ENCODE measurements at regions not wholly inside any gene's neighbourhood (a gene's known extent, or its start where the extent isn't known, plus 50 kb on each side); places are given as distances from the start of the nearest gene placed in this dataset.

DNA sequence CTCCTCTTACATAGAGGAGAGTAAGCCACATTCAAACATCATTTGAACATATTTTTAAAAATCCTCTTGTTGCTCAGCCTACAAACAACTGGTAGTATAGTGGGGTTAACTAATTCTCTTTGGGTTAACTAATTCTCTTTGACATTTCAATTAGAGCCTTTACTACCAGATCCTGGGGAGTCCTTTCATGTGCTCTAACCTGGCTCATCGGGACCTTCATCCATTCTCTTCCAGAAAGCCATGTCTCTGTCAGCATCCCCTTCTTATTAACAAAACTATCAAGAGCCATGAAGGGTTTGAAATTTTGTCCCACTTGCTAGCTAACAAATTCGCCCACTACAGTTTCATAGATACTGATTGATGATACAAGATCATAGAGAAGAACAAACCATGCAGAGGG is 349.8 kb upstream of the PABPC4L start:
- Histone ChIP-seq H3K4me3 (no peak overlapping the region), H3K9me3 (peaks cover 0 to 18% (median 14%) of the 10 kb centered on the region in 4 donors), H3K36me3 (no peaks in the 10 kb centered on the region), H3K27me3 (no peaks in the 10 kb centered on the region), H3K27ac (replicated peaks in 1 of 4) (no peak overlapping the region), H3K4me1 (no peaks in the 10 kb centered on the region)
- intact Hi-C loops (cut with DNase I) = no loop called here
- DNase-seq (ENCODE audit: extremely low spot score) = no peak
- no peak for TF ChIP-seq POLR2A (IDR thresholded peaks at IDR 0.05; ENCODE audit: low read depth)
- no peak for TF ChIP-seq EP300 (IDR thresholded peaks at IDR 0.05)
- TF ChIP-seq POLR2AphosphoS5 (IDR thresholded peaks at IDR 0.05) = no peak
- TF ChIP-seq, protein P1, sequence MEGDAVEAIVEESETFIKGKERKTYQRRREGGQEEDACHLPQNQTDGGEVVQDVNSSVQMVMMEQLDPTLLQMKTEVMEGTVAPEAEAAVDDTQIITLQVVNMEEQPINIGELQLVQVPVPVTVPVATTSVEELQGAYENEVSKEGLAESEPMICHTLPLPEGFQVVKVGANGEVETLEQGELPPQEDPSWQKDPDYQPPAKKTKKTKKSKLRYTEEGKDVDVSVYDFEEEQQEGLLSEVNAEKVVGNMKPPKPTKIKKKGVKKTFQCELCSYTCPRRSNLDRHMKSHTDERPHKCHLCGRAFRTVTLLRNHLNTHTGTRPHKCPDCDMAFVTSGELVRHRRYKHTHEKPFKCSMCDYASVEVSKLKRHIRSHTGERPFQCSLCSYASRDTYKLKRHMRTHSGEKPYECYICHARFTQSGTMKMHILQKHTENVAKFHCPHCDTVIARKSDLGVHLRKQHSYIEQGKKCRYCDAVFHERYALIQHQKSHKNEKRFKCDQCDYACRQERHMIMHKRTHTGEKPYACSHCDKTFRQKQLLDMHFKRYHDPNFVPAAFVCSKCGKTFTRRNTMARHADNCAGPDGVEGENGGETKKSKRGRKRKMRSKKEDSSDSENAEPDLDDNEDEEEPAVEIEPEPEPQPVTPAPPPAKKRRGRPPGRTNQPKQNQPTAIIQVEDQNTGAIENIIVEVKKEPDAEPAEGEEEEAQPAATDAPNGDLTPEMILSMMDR (IDR thresholded peaks at IDR 0.05) = no peak
- 86% methylated on average over 2 of the region's 2 CpGs for WGBS

DNA sequence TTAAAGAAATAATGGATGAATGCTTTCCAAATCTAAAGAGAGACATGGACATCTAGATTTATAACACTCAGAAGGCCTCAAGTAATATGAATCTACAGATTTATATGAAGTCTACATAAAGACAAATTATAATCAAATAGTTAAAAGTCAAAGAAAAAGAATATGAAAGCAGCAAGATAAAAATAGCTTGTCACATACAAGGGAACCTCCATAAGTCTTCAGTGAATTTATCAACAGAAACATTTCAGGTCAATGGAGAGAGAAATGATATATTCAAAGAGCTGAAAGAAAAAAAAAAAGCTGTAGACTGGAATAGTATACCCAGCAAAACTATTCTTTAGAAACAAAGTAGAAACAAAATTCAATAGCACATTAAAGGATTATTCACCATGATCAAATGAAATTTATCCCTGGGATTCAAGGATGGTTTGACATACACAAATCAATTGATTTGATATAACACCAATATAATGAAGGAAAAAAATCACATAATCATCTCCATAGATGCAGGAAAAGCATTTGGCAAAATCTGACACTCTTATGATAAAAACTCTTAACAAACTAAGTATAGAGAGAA is 346.6 kb upstream of the PABPC4L start:
- intact Hi-C loops (cut with DNase I) = no loop called here
- H3K4me3 ChIP-seq = no peak overlapping the region
- H3K9me3 ChIP-seq = peaks cover 0 to 18% (median 14%) of the 10 kb centered on the region in 4 donors
- no peak for TF ChIP-seq EP300 (IDR thresholded peaks at IDR 0.05)
- TF ChIP-seq POLR2AphosphoS5 (IDR thresholded peaks at IDR 0.05) = no peak
- TF ChIP-seq, protein P1 (IDR thresholded peaks at IDR 0.05) = no peak
- no peak for TF ChIP-seq POLR2A (IDR thresholded peaks at IDR 0.05; ENCODE audit: low read depth)
- DNase-seq (ENCODE audit: extremely low spot score) = no peak
- no peaks in the 10 kb centered on the region for H3K27me3 ChIP-seq
- no peaks in the 10 kb centered on the region for H3K36me3 ChIP-seq
- peaks cover 0 to 13% (median 11%) of the 10 kb centered on the region in 4 donors for H3K4me1 ChIP-seq
- no peak overlapping the region for H3K27ac ChIP-seq (replicated peaks in 1 of 4)

DNA sequence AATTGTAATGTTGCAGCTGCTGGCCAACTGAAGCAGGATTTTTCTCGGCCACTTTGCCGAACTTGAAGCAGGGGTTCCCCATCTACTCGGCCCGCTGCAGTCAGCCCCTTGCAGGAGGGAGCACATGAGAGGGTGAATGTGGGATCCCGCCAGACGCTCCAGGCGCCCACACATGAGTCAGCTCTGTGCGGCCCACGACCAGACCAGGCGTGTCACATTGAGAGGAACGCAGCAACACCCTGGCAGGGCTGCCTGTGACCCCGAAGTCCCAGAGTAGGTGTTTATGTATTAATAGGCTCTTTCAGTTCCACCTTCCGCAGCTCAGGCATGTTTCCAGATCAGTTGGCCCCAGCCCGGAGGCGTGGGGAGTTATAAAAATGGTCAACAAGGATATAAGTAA is 344.7 kb upstream of the PABPC4L start:
- 89% methylated on average over 15 of the region's 15 CpGs for WGBS
- Histone ChIP-seq H3K27me3 (no peaks in the 10 kb centered on the region), H3K9me3 (peaks cover 0 to 18% (median 14%) of the 10 kb centered on the region in 4 donors), H3K27ac (replicated peaks in 1 of 4) (no peak overlapping the region), H3K36me3 (no peaks in the 10 kb centered on the region), H3K4me3 (no peak overlapping the region), H3K4me1 (peaks cover 0 to 13% (median 11%) of the 10 kb centered on the region in 4 donors)
- no peak for TF ChIP-seq POLR2A (IDR thresholded peaks at IDR 0.05; ENCODE audit: low read depth)
- no peak for TF ChIP-seq EP300 (IDR thresholded peaks at IDR 0.05)
- TF ChIP-seq, protein P1 (IDR thresholded peaks at IDR 0.05) = no peak
- no peak for DNase-seq (ENCODE audit: extremely low spot score)
- intact Hi-C loops (cut with DNase I) = no loop called here

DNA sequence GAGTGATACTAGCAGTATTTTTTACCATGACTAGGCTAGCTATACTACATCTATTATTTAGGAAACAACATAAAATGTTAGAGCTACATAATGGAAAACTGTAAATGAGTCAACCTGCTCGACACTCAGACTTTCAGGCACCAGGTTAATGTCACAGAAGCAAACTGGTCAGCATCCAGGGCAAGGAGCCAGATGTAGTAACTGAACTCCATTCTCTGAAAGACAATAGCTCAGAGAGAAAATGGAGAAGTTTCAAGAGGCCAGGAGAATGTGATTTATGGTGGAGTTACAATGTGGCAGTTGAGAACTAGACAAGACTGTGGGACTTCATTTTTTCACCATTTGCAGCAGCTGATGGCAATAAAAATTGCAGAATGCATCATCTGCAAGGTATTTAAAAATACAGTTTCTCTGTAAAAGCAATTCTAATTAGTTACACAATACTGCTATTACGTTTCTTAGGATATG is 342.7 kb upstream of the PABPC4L start:
- H3K27me3 ChIP-seq = no peaks in the 10 kb centered on the region
- WGBS = 11% methylated on average over 2 of the region's 2 CpGs
- peaks cover 0 to 18% (median 14%) of the 10 kb centered on the region in 4 donors for H3K9me3 ChIP-seq
- no peaks in the 10 kb centered on the region for H3K36me3 ChIP-seq
- TF ChIP-seq POLR2AphosphoS5 (IDR thresholded peaks at IDR 0.05) = peak in 1 of 2 donors; percentile 42
- TF ChIP-seq POLR2A (IDR thresholded peaks at IDR 0.05; ENCODE audit: low read depth) = no peak
- H3K27ac ChIP-seq (replicated peaks in 1 of 4) = peak overlapping the region in 2 of 4 donors; percentile 12 to 37
- intact Hi-C loops (cut with DNase I) = no loop called here
- DNase-seq (ENCODE audit: extremely low spot score) = no peak
- peaks cover 0 to 25% (median 24%) of the 10 kb centered on the region in 4 donors for H3K4me1 ChIP-seq
- H3K4me3 ChIP-seq = no peak overlapping the region

DNA sequence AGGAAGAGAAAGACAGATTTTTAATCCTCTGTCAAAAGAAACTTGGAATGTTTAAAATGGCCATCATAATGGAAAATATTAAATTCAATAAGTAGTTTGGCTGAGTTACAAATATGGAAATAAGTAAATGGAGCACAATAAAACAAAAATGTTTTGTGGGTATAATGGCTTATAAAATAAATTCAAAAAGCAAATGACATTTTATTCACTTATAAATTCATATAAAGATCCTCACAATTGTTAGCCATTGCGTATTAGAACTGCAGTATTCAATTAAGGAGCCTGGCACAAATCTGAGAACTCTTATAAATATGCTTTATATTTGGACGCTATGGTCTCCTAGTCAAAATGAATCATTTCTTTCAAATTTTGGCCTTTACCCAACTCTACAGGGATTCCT is 339.0 kb upstream of the PABPC4L start:
- Histone ChIP-seq H3K4me3 (no peak overlapping the region), H3K27me3 (no peaks in the 10 kb centered on the region), H3K36me3 (no peaks in the 10 kb centered on the region), H3K4me1 (peaks cover 0 to 25% (median 24%) of the 10 kb centered on the region in 4 donors), H3K9me3 (no peaks in the 10 kb centered on the region), H3K27ac (replicated peaks in 1 of 4) (no peak overlapping the region)
- intact Hi-C loops (cut with DNase I) = no loop called here
- TF ChIP-seq POLR2A (IDR thresholded peaks at IDR 0.05; ENCODE audit: low read depth) = no peak
- no peak for TF ChIP-seq EP300 (IDR thresholded peaks at IDR 0.05)
- TF ChIP-seq, protein P1 (IDR thresholded peaks at IDR 0.05) = no peak
- TF ChIP-seq POLR2AphosphoS5 (IDR thresholded peaks at IDR 0.05) = no peak
- 41% methylated on average over 2 of the region's 2 CpGs for WGBS
- no peak for DNase-seq (ENCODE audit: extremely low spot score)
